Breast epithelium (tissue), 3 donors: ENCODE measurements at regions not wholly inside any gene's neighbourhood (a gene's known extent, or its start where the extent isn't known, plus 50 kb on each side); places are given as distances from the start of the nearest gene placed in this dataset.

Experiments used
- POLR2A ChIP-seq: fragments of 450-650 bp; IDR thresholded peaks from one replicate; pipeline ENCODE4 v1.6.1; 2016; ENCODE audit warnings: antibody characterized with exemption, mild to moderate bottlenecking, moderate library complexity
- POLR2AphosphoS5 ChIP-seq, 3 donors: sonication (generic); formaldehyde crosslinking; IDR thresholded peaks; one replicate each; pipeline ENCODE4 v1.6.1; 2017; ENCODE audit warnings: antibody characterized with exemption in 3 of 3
- TF ChIP-seq, protein P1 (sequence below), 3 donors: fragments of 450-650 bp; IDR thresholded peaks; one replicate each; pipeline ENCODE4 v1.5.1; 2016 to 2017; ENCODE audit warnings: antibody characterized with exemption in 3 of 3, mild to moderate bottlenecking in 3 of 3, moderate library complexity in 3 of 3

DNA sequence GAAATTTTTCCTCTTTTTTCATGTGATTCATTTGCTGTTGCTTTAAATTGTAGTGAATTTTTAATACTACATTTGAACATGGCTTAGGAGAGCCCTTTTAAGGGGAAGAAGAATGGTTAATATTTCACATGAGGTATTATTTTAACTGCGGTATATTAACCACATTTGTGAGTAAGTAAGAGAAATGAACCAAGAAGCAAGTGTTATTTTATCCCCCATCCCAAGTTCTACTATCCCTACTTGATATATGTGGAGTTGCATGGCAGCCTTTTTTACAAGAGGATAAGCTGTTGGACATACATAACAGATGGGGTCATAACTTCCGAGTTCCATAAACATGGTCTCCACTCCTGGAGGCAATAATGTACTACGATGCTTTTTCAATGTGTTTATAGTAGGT lies 623.3 kb downstream of the LRFN5 start:
- TF ChIP-seq, protein P1, sequence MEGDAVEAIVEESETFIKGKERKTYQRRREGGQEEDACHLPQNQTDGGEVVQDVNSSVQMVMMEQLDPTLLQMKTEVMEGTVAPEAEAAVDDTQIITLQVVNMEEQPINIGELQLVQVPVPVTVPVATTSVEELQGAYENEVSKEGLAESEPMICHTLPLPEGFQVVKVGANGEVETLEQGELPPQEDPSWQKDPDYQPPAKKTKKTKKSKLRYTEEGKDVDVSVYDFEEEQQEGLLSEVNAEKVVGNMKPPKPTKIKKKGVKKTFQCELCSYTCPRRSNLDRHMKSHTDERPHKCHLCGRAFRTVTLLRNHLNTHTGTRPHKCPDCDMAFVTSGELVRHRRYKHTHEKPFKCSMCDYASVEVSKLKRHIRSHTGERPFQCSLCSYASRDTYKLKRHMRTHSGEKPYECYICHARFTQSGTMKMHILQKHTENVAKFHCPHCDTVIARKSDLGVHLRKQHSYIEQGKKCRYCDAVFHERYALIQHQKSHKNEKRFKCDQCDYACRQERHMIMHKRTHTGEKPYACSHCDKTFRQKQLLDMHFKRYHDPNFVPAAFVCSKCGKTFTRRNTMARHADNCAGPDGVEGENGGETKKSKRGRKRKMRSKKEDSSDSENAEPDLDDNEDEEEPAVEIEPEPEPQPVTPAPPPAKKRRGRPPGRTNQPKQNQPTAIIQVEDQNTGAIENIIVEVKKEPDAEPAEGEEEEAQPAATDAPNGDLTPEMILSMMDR (IDR thresholded peaks at IDR 0.05): no peak
- TF ChIP-seq POLR2AphosphoS5 (IDR thresholded peaks at IDR 0.05): no peak
- no peak for TF ChIP-seq POLR2A
